ENCODE measurements at regions not wholly inside any gene's neighbourhood (a gene's known extent, or its start where the extent isn't known, plus 50 kb on each side); places are given as distances from the start of the nearest gene placed in this dataset.

DNA sequence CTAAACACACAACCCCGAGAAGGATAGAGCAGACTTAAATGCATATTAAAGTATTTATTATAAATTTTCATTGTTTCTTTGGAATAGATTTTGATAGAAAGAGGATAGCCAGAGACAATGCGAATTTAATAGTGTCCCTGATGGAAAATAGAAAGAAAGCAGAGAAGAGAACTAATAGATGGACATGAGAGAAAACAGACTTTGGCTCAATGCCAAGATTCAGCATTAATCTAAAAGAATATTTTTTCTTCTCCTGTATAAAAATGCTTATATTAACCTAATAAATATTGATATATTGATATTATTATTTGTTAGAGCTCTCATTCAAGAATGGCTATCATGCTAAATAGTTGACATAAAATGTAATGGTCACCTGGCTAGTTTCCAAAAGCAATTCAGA, 173.4 kb downstream of the KIF2B start:
- ChIA-PET CTCF (ENCODE audit: unreplicated experiment) (no interaction called here), POLR2A (interaction anchor here (1.1 kb wide), 1 partner anchor 527 kb away, joined by 3 read pairs; no protein-coding TSS in a partner anchor)
- H3K9me2 ChIP-seq (ENCODE audit: insufficient read depth, low read length), result no peaks in the 10 kb centered on the region
- H3K4me1 ChIP-seq (ENCODE audit: insufficient read depth, low read length, poor library complexity, severe bottlenecking), result no peaks in the 10 kb centered on the region
- no peaks in the 10 kb centered on the region for H3K79me2 ChIP-seq (ENCODE audit: insufficient read depth, low read depth, low read length)
- no peak for TF ChIP-seq EZH2phosphoT487 (IDR thresholded peaks at IDR 0.05; ENCODE audit: borderline replicate concordance, low read depth, low read length)
- TF ChIP-seq, protein P1, sequence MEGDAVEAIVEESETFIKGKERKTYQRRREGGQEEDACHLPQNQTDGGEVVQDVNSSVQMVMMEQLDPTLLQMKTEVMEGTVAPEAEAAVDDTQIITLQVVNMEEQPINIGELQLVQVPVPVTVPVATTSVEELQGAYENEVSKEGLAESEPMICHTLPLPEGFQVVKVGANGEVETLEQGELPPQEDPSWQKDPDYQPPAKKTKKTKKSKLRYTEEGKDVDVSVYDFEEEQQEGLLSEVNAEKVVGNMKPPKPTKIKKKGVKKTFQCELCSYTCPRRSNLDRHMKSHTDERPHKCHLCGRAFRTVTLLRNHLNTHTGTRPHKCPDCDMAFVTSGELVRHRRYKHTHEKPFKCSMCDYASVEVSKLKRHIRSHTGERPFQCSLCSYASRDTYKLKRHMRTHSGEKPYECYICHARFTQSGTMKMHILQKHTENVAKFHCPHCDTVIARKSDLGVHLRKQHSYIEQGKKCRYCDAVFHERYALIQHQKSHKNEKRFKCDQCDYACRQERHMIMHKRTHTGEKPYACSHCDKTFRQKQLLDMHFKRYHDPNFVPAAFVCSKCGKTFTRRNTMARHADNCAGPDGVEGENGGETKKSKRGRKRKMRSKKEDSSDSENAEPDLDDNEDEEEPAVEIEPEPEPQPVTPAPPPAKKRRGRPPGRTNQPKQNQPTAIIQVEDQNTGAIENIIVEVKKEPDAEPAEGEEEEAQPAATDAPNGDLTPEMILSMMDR (conservative IDR thresholded peaks at IDR 0.05; ENCODE audit: low read length), result no peak
- H3K4me3 ChIP-seq (ENCODE audit: low read depth, low read length, poor library complexity, severe bottlenecking), result no peak overlapping the region
- H4K20me1 ChIP-seq (ENCODE audit: insufficient read depth, low read length), result no peaks in the 10 kb centered on the region
- intact Hi-C loops (cut with micrococcal nuclease; ENCODE audit: unreplicated experiment), result no loop called here
- no peaks in the 10 kb centered on the region for H3K9me3 ChIP-seq (ENCODE audit: low read length)
- no peak for DNase-seq (ENCODE audit: low spot score)
- H3K36me3 ChIP-seq (ENCODE audit: insufficient read depth, low read length), result no peaks in the 10 kb centered on the region
- H3K27ac ChIP-seq (ENCODE audit: low read depth, low read length, poor library complexity, severe bottlenecking), result no peak overlapping the region
- no peak overlapping the region for H2AFZ ChIP-seq (ENCODE audit: low read length)
- BruUV-seq (replicated peaks), result no TSS peak
- H3K4me2 ChIP-seq (ENCODE audit: low read length), result no peak overlapping the region

DNA sequence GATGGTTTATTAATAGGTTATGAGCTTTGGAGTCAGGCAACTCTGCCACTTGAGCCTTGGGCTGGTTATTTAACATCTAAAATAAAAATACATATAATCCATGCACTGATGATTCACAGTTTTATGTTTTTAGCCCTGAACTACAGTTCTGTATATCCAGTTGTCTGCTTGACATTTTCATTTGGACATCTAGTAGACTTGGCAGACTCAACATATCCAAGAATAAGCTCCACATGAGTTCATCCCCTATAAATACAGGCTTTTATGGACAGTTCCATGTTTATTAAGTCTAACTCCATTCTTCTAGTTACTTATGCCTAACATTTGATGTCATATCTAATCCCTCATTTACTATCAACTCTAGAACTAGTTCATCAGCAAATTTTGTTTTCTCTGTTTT, 174.2 kb downstream of the KIF2B start:
- no peaks in the 10 kb centered on the region for H3K36me3 ChIP-seq (ENCODE audit: insufficient read depth, low read length)
- no peaks in the 10 kb centered on the region for H3K9me2 ChIP-seq (ENCODE audit: insufficient read depth, low read length)
- no peaks in the 10 kb centered on the region for H3K9me3 ChIP-seq (ENCODE audit: low read length)
- no TSS peak for BruUV-seq (replicated peaks)
- no peak overlapping the region for H3K4me2 ChIP-seq (ENCODE audit: low read length)
- H2AFZ ChIP-seq (ENCODE audit: low read length), result no peak overlapping the region
- H3K27ac ChIP-seq (ENCODE audit: low read depth, low read length, poor library complexity, severe bottlenecking), result no peak overlapping the region
- TF ChIP-seq EZH2phosphoT487 (IDR thresholded peaks at IDR 0.05; ENCODE audit: borderline replicate concordance, low read depth, low read length), result no peak
- TF ChIP-seq, protein P1 (conservative IDR thresholded peaks at IDR 0.05; ENCODE audit: low read length), result no peak
- H4K20me1 ChIP-seq (ENCODE audit: insufficient read depth, low read length), result no peaks in the 10 kb centered on the region
- no peaks in the 10 kb centered on the region for H3K79me2 ChIP-seq (ENCODE audit: insufficient read depth, low read depth, low read length)
- DNase-seq (ENCODE audit: low spot score), result no peak
- ChIA-PET CTCF (ENCODE audit: unreplicated experiment) (no interaction called here), POLR2A (interaction anchor here (0.5 to 1.1 kb wide), 2 partner anchors 527 to 1023 kb away, joined by 3 read pairs; no protein-coding TSS in a partner anchor)
- H3K4me1 ChIP-seq (ENCODE audit: insufficient read depth, low read length, poor library complexity, severe bottlenecking), result no peaks in the 10 kb centered on the region
- intact Hi-C loops (cut with micrococcal nuclease; ENCODE audit: unreplicated experiment), result no loop called here
- H3K4me3 ChIP-seq (ENCODE audit: low read depth, low read length, poor library complexity, severe bottlenecking), result no peak overlapping the region

DNA sequence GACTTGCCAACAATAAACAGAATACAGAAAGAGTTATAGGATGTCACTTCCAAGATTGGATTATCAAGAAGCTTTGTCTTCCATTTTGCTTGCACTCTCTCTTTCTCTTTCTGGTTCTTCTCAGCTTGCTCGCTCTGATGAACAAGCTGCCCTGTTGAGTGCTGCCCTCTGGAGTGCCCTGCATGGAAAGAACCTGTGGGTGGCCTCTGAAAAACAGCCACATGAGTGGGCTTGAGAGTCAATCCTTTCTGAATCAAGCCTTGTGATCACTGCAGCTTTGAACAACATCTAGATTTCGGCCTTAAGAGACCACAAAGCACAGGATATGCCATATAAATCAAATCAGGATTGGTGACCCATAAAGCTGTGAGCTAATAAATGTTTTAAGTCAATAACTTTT, 185.1 kb downstream of the KIF2B start:
- Histone ChIP-seq H4K20me1 (ENCODE audit: insufficient read depth, low read length) (no peaks in the 10 kb centered on the region), H3K36me3 (ENCODE audit: insufficient read depth, low read length) (no peaks in the 10 kb centered on the region), H3K4me2 (ENCODE audit: low read length) (no peak overlapping the region), H3K27ac (ENCODE audit: low read depth, low read length, poor library complexity, severe bottlenecking) (no peak overlapping the region), H2AFZ (ENCODE audit: low read length) (no peak overlapping the region), H3K4me3 (ENCODE audit: low read depth, low read length, poor library complexity, severe bottlenecking) (no peak overlapping the region), H3K9me2 (ENCODE audit: insufficient read depth, low read length) (no peaks in the 10 kb centered on the region), H3K79me2 (ENCODE audit: insufficient read depth, low read depth, low read length) (no peaks in the 10 kb centered on the region), H3K4me1 (ENCODE audit: insufficient read depth, low read length, poor library complexity, severe bottlenecking) (no peaks in the 10 kb centered on the region), H3K9me3 (ENCODE audit: low read length) (no peaks in the 10 kb centered on the region)
- ChIA-PET CTCF (ENCODE audit: unreplicated experiment) (no interaction called here), POLR2A (no interaction called here)
- no peak for DNase-seq (ENCODE audit: low spot score)
- TF ChIP-seq EZH2phosphoT487 (IDR thresholded peaks at IDR 0.05; ENCODE audit: borderline replicate concordance, low read depth, low read length), result no peak
- TF ChIP-seq, protein P1 (conservative IDR thresholded peaks at IDR 0.05; ENCODE audit: low read length), result no peak
- BruUV-seq (replicated peaks), result no TSS peak
- intact Hi-C loops (cut with micrococcal nuclease; ENCODE audit: unreplicated experiment), result no loop called here
